Neural progenitor cell (in vitro differentiated cells): ENCODE measurements at regions not wholly inside any gene's neighbourhood (a gene's known extent, or its start where the extent isn't known, plus 50 kb on each side); places are given as distances from the start of the nearest gene placed in this dataset.
A peak's percentile ranks its signal among the peaks of the same experiment; 100 is the strongest.

ENCODE experiments used
- DNase-seq: peaks from one replicate; pipeline ENCODE4 v3.0.0-alpha.2; 2016; ENCODE audit warnings: low spot score
- H2AFZ ChIP-seq: fragments of 200-600 bp; sonication (generic); replicated peaks from 2 replicates; pipeline ENCODE4 v1.6.1; 2016; ENCODE audit warnings: antibody characterized with exemption
- H3F3A ChIP-seq: fragments of 200-600 bp; sonication (generic); 2 replicates; pipeline ENCODE4 v1.6.1; 2016; ENCODE audit warnings: antibody characterized with exemption, low read depth
- H3K27ac ChIP-seq: fragments of 200-600 bp; sonication (generic); 2 replicates; pipeline ENCODE4 v1.5.1; 2016; ENCODE audit warnings: mild to moderate bottlenecking
- H3K27me3 ChIP-seq: fragments of 200-600 bp; sonication (generic); 2 replicates; pipeline ENCODE4 v1.6.1; 2016; ENCODE audit warnings: mild to moderate bottlenecking, moderate library complexity
- H3K36me3 ChIP-seq: fragments of 200-600 bp; sonication (generic); 2 replicates; pipeline ENCODE4 v1.5.1; 2016
- H3K4me1 ChIP-seq: fragments of 200-600 bp; sonication (generic); 2 replicates; pipeline ENCODE4 v1.6.1; 2016; ENCODE audit warnings: mixed run types
- H3K4me2 ChIP-seq: fragments of 200-600 bp; sonication (generic); 2 replicates; pipeline ENCODE4 v1.6.1; 2016
- H3K4me3 ChIP-seq: fragments of 200-600 bp; sonication (generic); 2 replicates; pipeline ENCODE4 v1.5.1; 2016
- H3K79me2 ChIP-seq: fragments of 200-600 bp; sonication (generic); 2 replicates; pipeline ENCODE4 v1.6.1; 2016; ENCODE audit warnings: low read depth
- H3K9ac ChIP-seq: fragments of 200-600 bp; sonication (generic); 2 replicates; pipeline ENCODE4 v1.6.1; 2016
- H3K9me3 ChIP-seq: fragments of 200-600 bp; sonication (generic); 2 replicates; pipeline ENCODE4 v1.5.1; 2016; ENCODE audit warnings: low read depth
- H4K20me1 ChIP-seq: fragments of 200-600 bp; sonication (generic); 2 replicates; pipeline ENCODE4 v1.6.1; 2016; ENCODE audit warnings: low read depth
- H3K27ac Mint-ChIP-seq: 3 replicates; pipeline ENCODE4 v1.8.0; 2021; ENCODE audit warnings: mixed read lengths
- H3K27me3 Mint-ChIP-seq: 2 replicates; pipeline ENCODE4 v1.8.0; 2022; ENCODE audit warnings: low read depth, mild to moderate bottlenecking, inconsistent platforms, moderate library complexity, mixed read lengths; ENCODE audit not compliant: insufficient read depth
- H3K36me3 Mint-ChIP-seq: 3 replicates; pipeline ENCODE4 v1.8.0; 2021; ENCODE audit warnings: mixed read lengths
- H3K4me1 Mint-ChIP-seq: 3 replicates; pipeline ENCODE4 v1.8.0; 2021; ENCODE audit warnings: mixed read lengths
- H3K4me3 Mint-ChIP-seq: 3 replicates; pipeline ENCODE4 v1.8.0; 2021; ENCODE audit warnings: mild to moderate bottlenecking, moderate library complexity, mixed read lengths
- H3K9me3 Mint-ChIP-seq: 3 replicates; pipeline ENCODE4 v1.8.0; 2020; ENCODE audit warnings: mixed read lengths
- EZH2 ChIP-seq: fragments of 200-600 bp; sonication (generic); IDR thresholded peaks from 2 replicates; pipeline ENCODE4 v1.6.1; 2017; ENCODE audit warnings: antibody characterized with exemption, mild to moderate bottlenecking, moderate library complexity
- EZH2phosphoT487 ChIP-seq: fragments of 200-600 bp; sonication (generic); IDR thresholded peaks from 2 replicates; pipeline ENCODE4 v1.6.1; 2017; ENCODE audit warnings: antibody characterized with exemption
- TF ChIP-seq, protein P1 (sequence below): fragments of 200-600 bp; sonication (generic); IDR thresholded peaks from 2 replicates; pipeline ENCODE4 v1.5.1; 2017; ENCODE audit warnings: antibody characterized with exemption, mild to moderate bottlenecking

DNA sequence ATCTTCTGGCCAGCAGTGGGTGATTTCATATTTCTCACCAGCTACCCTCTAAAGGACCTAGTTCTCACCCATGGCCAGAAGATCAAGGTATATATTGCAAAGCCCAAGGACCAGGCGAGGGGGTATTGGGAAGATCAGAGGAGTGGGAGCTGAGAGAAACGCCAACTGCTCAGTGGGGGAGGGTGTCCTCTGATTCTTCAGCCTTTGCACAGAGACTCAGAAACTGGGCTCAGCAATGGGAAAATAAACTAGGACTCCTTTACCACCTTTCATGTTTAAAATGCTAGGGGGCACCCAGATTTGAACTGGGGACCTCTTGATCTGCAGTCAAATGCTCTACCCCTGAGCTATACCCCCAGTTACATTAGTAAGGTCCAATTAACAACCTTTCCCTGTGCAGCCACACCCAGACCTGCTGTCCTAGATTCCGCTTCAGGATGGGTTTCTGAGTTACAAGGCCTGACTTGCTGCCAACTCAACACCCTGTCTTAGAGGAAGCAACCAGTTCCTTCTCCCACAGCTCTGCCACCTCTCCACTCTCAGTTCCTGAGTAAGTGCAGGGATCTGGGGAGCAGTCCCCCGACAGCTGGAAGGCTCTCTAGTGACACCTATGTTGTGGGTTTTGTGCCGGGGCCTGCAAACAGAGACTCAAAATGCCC is 93.5 kb downstream of the ZNF783 start:
- no peak for TF ChIP-seq EZH2phosphoT487
- TF ChIP-seq, protein P1, sequence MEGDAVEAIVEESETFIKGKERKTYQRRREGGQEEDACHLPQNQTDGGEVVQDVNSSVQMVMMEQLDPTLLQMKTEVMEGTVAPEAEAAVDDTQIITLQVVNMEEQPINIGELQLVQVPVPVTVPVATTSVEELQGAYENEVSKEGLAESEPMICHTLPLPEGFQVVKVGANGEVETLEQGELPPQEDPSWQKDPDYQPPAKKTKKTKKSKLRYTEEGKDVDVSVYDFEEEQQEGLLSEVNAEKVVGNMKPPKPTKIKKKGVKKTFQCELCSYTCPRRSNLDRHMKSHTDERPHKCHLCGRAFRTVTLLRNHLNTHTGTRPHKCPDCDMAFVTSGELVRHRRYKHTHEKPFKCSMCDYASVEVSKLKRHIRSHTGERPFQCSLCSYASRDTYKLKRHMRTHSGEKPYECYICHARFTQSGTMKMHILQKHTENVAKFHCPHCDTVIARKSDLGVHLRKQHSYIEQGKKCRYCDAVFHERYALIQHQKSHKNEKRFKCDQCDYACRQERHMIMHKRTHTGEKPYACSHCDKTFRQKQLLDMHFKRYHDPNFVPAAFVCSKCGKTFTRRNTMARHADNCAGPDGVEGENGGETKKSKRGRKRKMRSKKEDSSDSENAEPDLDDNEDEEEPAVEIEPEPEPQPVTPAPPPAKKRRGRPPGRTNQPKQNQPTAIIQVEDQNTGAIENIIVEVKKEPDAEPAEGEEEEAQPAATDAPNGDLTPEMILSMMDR: peak; percentile 27
- no peak overlapping the region for H3K9ac ChIP-seq
- peak overlapping the region; percentile 40 for H3K4me2 ChIP-seq
- no peaks in the 10 kb centered on the region for H3K27me3 ChIP-seq
- H3F3A ChIP-seq: no peaks in the 10 kb centered on the region
- Mint-ChIP-seq H3K4me1 (no peaks in the 10 kb centered on the region), H3K27ac (no peak overlapping the region), H3K9me3 (peaks cover 11% of the 10 kb centered on the region), H3K36me3 (no peaks in the 10 kb centered on the region), H3K4me3 (no peak overlapping the region), H3K27me3 (peaks cover 2% of the 10 kb centered on the region)
- H3K4me1 ChIP-seq: no peaks in the 10 kb centered on the region
- H3K9me3 ChIP-seq: no peaks in the 10 kb centered on the region
- peak overlapping the region; percentile 79 for H2AFZ ChIP-seq
- H3K79me2 ChIP-seq: no peaks in the 10 kb centered on the region
- peak; percentile 44 for DNase-seq
- peak overlapping the region; percentile 23 for H3K4me3 ChIP-seq
- H3K27ac ChIP-seq: no peak overlapping the region
- no peaks in the 10 kb centered on the region for H4K20me1 ChIP-seq
- no peaks in the 10 kb centered on the region for H3K36me3 ChIP-seq

DNA sequence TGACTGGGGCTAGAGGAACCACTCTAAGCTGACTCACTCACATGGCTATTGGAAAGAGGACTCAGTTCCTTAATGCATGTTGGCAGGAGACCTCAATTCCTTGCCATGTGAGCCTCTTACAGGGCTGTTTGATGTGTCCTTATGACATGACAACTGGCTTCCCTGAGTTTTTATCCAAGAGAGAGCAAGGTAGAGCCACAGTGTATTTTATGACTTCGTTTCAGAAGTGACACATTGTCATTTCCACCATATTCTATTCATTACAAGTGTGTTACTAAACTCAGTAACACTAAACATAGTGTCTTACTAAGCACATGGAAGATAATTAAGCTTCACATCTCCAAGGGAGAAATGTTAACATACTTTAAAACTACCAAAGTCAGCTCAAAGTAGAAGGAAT is 98.2 kb downstream of the ZNF777 start:
- no peaks in the 10 kb centered on the region for H3K36me3 ChIP-seq
- Mint-ChIP-seq H3K27me3 (peaks cover 6% of the 10 kb centered on the region), H3K4me3 (no peak overlapping the region), H3K36me3 (no peaks in the 10 kb centered on the region), H3K9me3 (peaks cover 7% of the 10 kb centered on the region), H3K27ac (no peak overlapping the region), H3K4me1 (no peaks in the 10 kb centered on the region)
- H3K27ac ChIP-seq: no peak overlapping the region
- H3K9ac ChIP-seq: no peak overlapping the region
- H3K4me2 ChIP-seq: no peak overlapping the region
- DNase-seq: no peak
- peaks cover 4% of the 10 kb centered on the region for H3K27me3 ChIP-seq
- H3K79me2 ChIP-seq: no peaks in the 10 kb centered on the region
- no peaks in the 10 kb centered on the region for H3K9me3 ChIP-seq
- no peaks in the 10 kb centered on the region for H3F3A ChIP-seq
- TF ChIP-seq EZH2phosphoT487: no peak
- TF ChIP-seq EZH2: no peak
- TF ChIP-seq, protein P1: no peak
- H3K4me1 ChIP-seq: no peaks in the 10 kb centered on the region
- no peaks in the 10 kb centered on the region for H4K20me1 ChIP-seq
- no peak overlapping the region for H3K4me3 ChIP-seq
- no peak overlapping the region for H2AFZ ChIP-seq

DNA sequence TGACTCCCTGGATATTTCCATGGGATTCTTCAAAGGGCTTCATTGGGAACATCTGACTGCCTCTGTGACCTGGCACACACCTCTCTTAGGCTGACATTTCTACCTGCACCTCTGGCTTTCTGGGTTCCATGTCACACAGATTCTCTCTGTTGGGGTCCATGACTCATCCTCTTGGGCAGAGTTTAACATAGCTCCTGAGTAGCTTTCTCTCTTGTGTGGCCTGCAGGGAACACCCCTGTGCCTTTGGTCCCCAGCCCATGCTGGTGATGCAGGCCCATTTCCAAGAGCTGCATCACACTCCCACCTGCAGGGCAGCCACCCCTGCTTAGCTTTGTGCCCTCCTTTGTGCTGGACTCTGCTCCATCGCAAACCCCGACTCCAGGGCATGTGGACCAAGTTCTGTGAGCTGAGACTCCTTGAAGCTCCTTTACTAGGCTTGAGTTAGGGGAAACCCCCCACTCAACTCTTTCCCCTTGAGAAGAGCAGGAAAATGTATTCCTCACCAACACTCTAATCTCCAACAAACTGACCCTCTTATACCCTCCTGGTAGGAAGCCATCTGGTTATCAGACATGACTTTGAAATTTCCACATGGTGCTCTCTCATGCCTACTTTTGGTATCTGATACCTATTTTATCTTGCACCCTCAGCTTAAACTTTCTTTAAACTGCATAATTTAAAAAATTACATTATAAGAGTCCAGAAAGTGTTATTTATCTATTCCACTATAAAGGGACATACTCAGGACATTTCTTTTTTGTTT is 93.3 kb downstream of the ZNF777 start:
- Histone ChIP-seq H4K20me1 (no peaks in the 10 kb centered on the region), H3K4me2 (no peak overlapping the region), H3K9ac (no peak overlapping the region), H3K79me2 (no peaks in the 10 kb centered on the region), H3F3A (no peaks in the 10 kb centered on the region), H3K9me3 (no peaks in the 10 kb centered on the region), H3K4me1 (no peaks in the 10 kb centered on the region), H3K27me3 (peaks cover 4% of the 10 kb centered on the region), H3K4me3 (no peak overlapping the region), H3K36me3 (no peaks in the 10 kb centered on the region), H3K27ac (no peak overlapping the region), H2AFZ (no peak overlapping the region)
- no peaks in the 10 kb centered on the region for H3K36me3 Mint-ChIP-seq
- H3K27me3 Mint-ChIP-seq: peaks cover 7% of the 10 kb centered on the region
- H3K4me3 Mint-ChIP-seq: no peak overlapping the region
- DNase-seq: no peak
- H3K27ac Mint-ChIP-seq: no peak overlapping the region
- H3K4me1 Mint-ChIP-seq: no peaks in the 10 kb centered on the region
- H3K9me3 Mint-ChIP-seq: peaks cover 8% of the 10 kb centered on the region
- TF ChIP-seq, protein P1: no peak
- TF ChIP-seq EZH2: no peak
- no peak for TF ChIP-seq EZH2phosphoT487
